IMR-90 (cell line): ENCODE measurements at regions not wholly inside any gene's neighbourhood (a gene's known extent, or its start where the extent isn't known, plus 50 kb on each side); places are given as distances from the start of the nearest gene placed in this dataset.

Experiments used
- ATAC-seq: fragments of 200-7000 bp; cut with Tn5 transposase; 2 replicates; pipeline ENCODE4 v1.9.1; 2020; ENCODE audit warnings: low read depth, mild to moderate bottlenecking, moderate library complexity
- BruUV-seq: library from RNA; stranded (reverse); fragments of 400-500 nt; replicated peaks from 2 replicates; lab custom pipeline; 2021; lab: Mats Ljungman, UMichigan
- CTCF ChIA-PET: fragments of 300-600 bp; formaldehyde crosslinking; extraction: SDS; loops from one replicate; lab custom pipeline; 2021; ENCODE audit warnings: antibody characterized with exemption; lab: Yijun Ruan, JAX
- POLR2A ChIA-PET: fragments of 300-600 bp; sonication (Branson Sonifier 250); formaldehyde crosslinking; loops from one replicate; lab custom pipeline; 2022; ENCODE audit warnings: antibody characterized with exemption; ENCODE audit not compliant: unreplicated experiment; lab: Charles Lee
- DNase-seq: peaks from one replicate; pipeline ENCODE4 v3.0.0; 2013
- H2AFZ ChIP-seq: replicated peaks from 2 replicates; pipeline ENCODE3; 2013; ENCODE audit warnings: low read length, mild to moderate bottlenecking; ENCODE audit not compliant: poor library complexity
- H2AK5ac ChIP-seq: 2 replicates; pipeline ENCODE4 v1.6.1; 2013; ENCODE audit warnings: low read depth, low read length, inconsistent platforms
- H2AK9ac ChIP-seq: replicated peaks from 2 replicates; pipeline ENCODE3; 2013; ENCODE audit warnings: mild to moderate bottlenecking, low read depth, low read length, moderate library complexity; ENCODE audit not compliant: poor library complexity
- H2BK120ac ChIP-seq: 2 replicates; pipeline ENCODE4 v1.6.1; 2013; ENCODE audit warnings: low read depth, low read length, inconsistent platforms
- H2BK15ac ChIP-seq: 3 replicates; pipeline ENCODE4 v1.6.1; 2013; ENCODE audit warnings: low read depth, low read length, inconsistent platforms
- H2BK20ac ChIP-seq: 2 replicates; pipeline ENCODE4 v1.6.1; 2013; ENCODE audit warnings: low read depth, mild to moderate bottlenecking, inconsistent platforms, low read length, moderate library complexity
- H2BK5ac ChIP-seq: 2 replicates; pipeline ENCODE4 v1.6.1; 2013; ENCODE audit warnings: mild to moderate bottlenecking, low read depth, low read length, inconsistent platforms; ENCODE audit not compliant: poor library complexity, severe bottlenecking
- H3K14ac ChIP-seq: replicated peaks from 2 replicates; pipeline ENCODE4 v1.6.1; 2013; ENCODE audit warnings: low read depth, low read length, inconsistent platforms
- H3K18ac ChIP-seq: 2 replicates; pipeline ENCODE4 v1.6.1; 2013; ENCODE audit warnings: low read depth, low read length, control low read depth
- H3K23ac ChIP-seq: 2 replicates; pipeline ENCODE4 v1.6.1; 2013; ENCODE audit warnings: low read depth, low read length, inconsistent platforms
- H3K27ac ChIP-seq: 2 replicates; pipeline ENCODE4 v1.5.1; 2013; ENCODE audit warnings: mild to moderate bottlenecking, control low read depth, low read length; ENCODE audit not compliant: insufficient read depth
- H3K27me3 ChIP-seq: 2 replicates; pipeline ENCODE4 v1.6.1; 2013; ENCODE audit warnings: low read length; ENCODE audit not compliant: control insufficient read depth, insufficient read depth
- H3K36me3 ChIP-seq: 2 replicates; pipeline ENCODE4 v1.6.1; 2013; ENCODE audit warnings: low read length, mixed read lengths; ENCODE audit not compliant: control insufficient read depth, insufficient read depth
- H3K4ac ChIP-seq: 2 replicates; pipeline ENCODE4 v1.6.1; 2013; ENCODE audit warnings: low read depth, low read length, inconsistent platforms
- H3K4me1 ChIP-seq: 2 replicates; pipeline ENCODE4 v1.6.1; 2013; ENCODE audit warnings: low read length, mixed read lengths; ENCODE audit not compliant: control insufficient read depth, insufficient read depth
- H3K4me2 ChIP-seq: 2 replicates; pipeline ENCODE4 v1.6.1; 2013; ENCODE audit warnings: low read depth, mild to moderate bottlenecking, control low read depth, low read length, moderate library complexity
- H3K4me3 ChIP-seq: 2 replicates; pipeline ENCODE4 v1.5.1; 2013; ENCODE audit warnings: low read depth, mild to moderate bottlenecking, control low read depth, low read length, moderate library complexity; ENCODE audit not compliant: insufficient read depth
- H3K56ac ChIP-seq: 2 replicates; pipeline ENCODE4 v1.6.1; 2013; ENCODE audit warnings: low read length, inconsistent platforms; ENCODE audit not compliant: insufficient read depth; ENCODE audit errors: extremely low read depth
- H3K79me1 ChIP-seq, 2 experiments: 2 replicates each; pipeline ENCODE4 v1.6.1; 2013; ENCODE audit warnings: low read length in 2 of 2, inconsistent platforms in 1 of 2, low read depth in 1 of 2
- H3K9ac ChIP-seq: 2 replicates; pipeline ENCODE4 v1.6.1; 2013; ENCODE audit warnings: low read depth, low read length, control low read depth
- H3K9me1 ChIP-seq: 2 replicates; pipeline ENCODE4 v1.6.1; 2013; ENCODE audit warnings: low read length, inconsistent platforms; ENCODE audit not compliant: insufficient read depth
- H3K9me3 ChIP-seq: 2 replicates; pipeline ENCODE4 v1.6.1; 2013; ENCODE audit warnings: low read length; ENCODE audit not compliant: control insufficient read depth, insufficient read depth
- H4K20me1 ChIP-seq: 2 replicates; pipeline ENCODE4 v1.6.1; 2013; ENCODE audit warnings: low read length, inconsistent platforms; ENCODE audit not compliant: insufficient read depth
- H4K5ac ChIP-seq: 2 replicates; pipeline ENCODE4 v1.6.1; 2013; ENCODE audit warnings: mild to moderate bottlenecking, low read depth, low read length, control low read depth
- H4K8ac ChIP-seq, 2 experiments: 2 replicates each; pipeline ENCODE4 v1.6.1; 2013; ENCODE audit warnings: low read depth in 2 of 2, low read length in 2 of 2, control low read depth in 1 of 2, inconsistent platforms in 1 of 2
- H4K91ac ChIP-seq: 2 replicates; pipeline ENCODE4 v1.6.1; 2013; ENCODE audit warnings: low read depth, low read length, inconsistent platforms; ENCODE audit not compliant: insufficient read depth
- MAZ ChIP-seq: IDR thresholded peaks from 2 replicates; pipeline ENCODE4 v1.6.1; 2012; ENCODE audit warnings: low read depth, mild to moderate bottlenecking, low read length, improper control_type of control experiment, moderate library complexity, borderline replicate concordance
- POLR2A ChIP-seq: IDR thresholded peaks from 2 replicates; pipeline ENCODE4 v1.6.1; 2012; ENCODE audit warnings: mild to moderate bottlenecking, low read depth, low read length
- WGBS, 2 experiments: methylation state at CpG; one replicate each; pipeline versions ENCODE4 v1.1.5 to v1.1.7; 2013; ENCODE audit warnings: missing lambda C conversion rate in 2 of 2; ENCODE audit not compliant: insufficient read length in 1 of 2; ENCODE audit errors: extremely low coverage in 2 of 2; 5-methylcytosine and 5-hydroxymethylcytosine counted together
- dilution Hi-C: fragments of 300-500 bp; cut with HindIII; formaldehyde crosslinking; loops from one replicate; pipeline ENCODE4 v1.14.3; 2018; ENCODE audit warnings: low sequenced_read_pairs; ENCODE audit not compliant: unreplicated experiment
- in situ Hi-C: fragments of 300-500 bp; cut with MboI; formaldehyde crosslinking; loops from 3 replicates; pipeline ENCODE4 v1.14.3; 2019; ENCODE audit warnings: low sequenced_read_pairs, inconsistent platforms, mixed read lengths
- intact Hi-C: fragments of 100-400 bp; cut with micrococcal nuclease; formaldehyde crosslinking; loops from 2 replicates; pipeline ENCODE4 v1.10.0; 2022

GRCh38 chr11:135006800-135007199 lies 594.8 kb upstream of the B3GAT1 start:
- dilution Hi-C loops, result no loop called here
- Histone ChIP-seq H3K18ac (no peak overlapping the region), H3K4me3 (no peak overlapping the region), H2BK15ac (no peak overlapping the region), H4K91ac (no peak overlapping the region), H3K9ac (no peak overlapping the region), H3K9me1 (no peaks in the 10 kb centered on the region), H3K79me1 (no peaks in the 10 kb centered on the region), H3K56ac (no peak overlapping the region), H3K4ac (no peak overlapping the region), H2BK5ac (no peak overlapping the region), H2AK5ac (no peak overlapping the region), H2AK9ac (no peak overlapping the region), H3K27me3 (no peaks in the 10 kb centered on the region), H2BK120ac (no peak overlapping the region), H4K8ac (no peak overlapping the region), H4K5ac (no peak overlapping the region), H3K23ac (no peak overlapping the region), H3K14ac (no peak overlapping the region), H3K36me3 (no peaks in the 10 kb centered on the region), H2BK20ac (no peak overlapping the region), H3K27ac (no peak overlapping the region), H2AFZ (no peak overlapping the region), H3K4me1 (no peaks in the 10 kb centered on the region), H3K4me2 (no peak overlapping the region), H4K20me1 (no peaks in the 10 kb centered on the region), H3K9me3 (peaks cover 12% of the 10 kb centered on the region; the same call in 1 of the 2 replicates)
- WGBS, 2 experiments, result no CpG with 5 or more reads among the region's 4 CpGs
- DNase-seq, result no peak
- in situ Hi-C loops, result no loop called here
- ChIA-PET CTCF (no interaction called here), POLR2A (no interaction called here)
- BruUV-seq, result no TSS peak
- ATAC-seq, result no peak
- TF ChIP-seq MAZ (no peak), POLR2A (no peak)
- intact Hi-C loops, result no loop called here
